Activated CD8-positive, alpha-beta memory T cell treated with anti-CD3 and anti-CD28 coated beads for 1 hour (primary cell): ENCODE measurements at regions not wholly inside any gene's neighbourhood (a gene's known extent, or its start where the extent isn't known, plus 50 kb on each side); places are given as distances from the start of the nearest gene placed in this dataset.

ENCODE experiments used
- DNase-seq, 2 donors: peaks; one replicate each; pipeline ENCODE4 v3.0.0-alpha.2; 2020; ENCODE audit warnings: low read depth in 1 of 2; ENCODE audit errors: extremely low read depth in 1 of 2

GRCh38 chr1:184215274-184215925 is 163.9 kb downstream of the TSEN15 start:
- no peak for DNase-seq

- no peak for DNase-seq
Measured at GRCh38 chr1:184218458-184219075, 167.0 kb downstream of the TSEN15 start.

- DNase-seq = no peak
Measured at GRCh38 chr1:184219414-184219813, 167.4 kb upstream of the C1orf21 start.

- DNase-seq = no peak
Measured at GRCh38 chr1:184219883-184220282, 166.9 kb upstream of the C1orf21 start.

- DNase-seq = no peak
Measured at GRCh38 chr1:184221087-184221486, 165.7 kb upstream of the C1orf21 start.

- DNase-seq = peak in 1 of 2 donors; percentile 20
Measured at GRCh38 chr1:184222652-184223052, 164.2 kb upstream of the C1orf21 start.

- no peak for DNase-seq
Measured at GRCh38 chr1:184223216-184223615, 163.6 kb upstream of the C1orf21 start.

GRCh38 chr1:184225283-184226099 is 161.3 kb upstream of the C1orf21 start:
- DNase-seq = no peak

- no peak for DNase-seq
Measured at GRCh38 chr1:184226100-184226487, 160.7 kb upstream of the C1orf21 start.

- no peak for DNase-seq
Measured at GRCh38 chr1:184228558-184228957, 158.3 kb upstream of the C1orf21 start.

- DNase-seq = no peak
Measured at GRCh38 chr1:184237588-184237987, 149.2 kb upstream of the C1orf21 start.

- no peak for DNase-seq
Measured at GRCh38 chr1:184241446-184241845, 145.4 kb upstream of the C1orf21 start.

- no peak for DNase-seq
Measured at GRCh38 chr1:184242507-184242943, 144.3 kb upstream of the C1orf21 start.

- DNase-seq = no peak
Measured at GRCh38 chr1:184244962-184245361, 141.9 kb upstream of the C1orf21 start.

- no peak for DNase-seq
Measured at GRCh38 chr1:184247671-184248070, 139.2 kb upstream of the C1orf21 start.

- no peak for DNase-seq
Measured at GRCh38 chr1:184253921-184254320, 132.9 kb upstream of the C1orf21 start.

- DNase-seq = no peak
Measured at GRCh38 chr1:184254849-184255248, 132.0 kb upstream of the C1orf21 start.

GRCh38 chr1:184255560-184255959 is 131.3 kb upstream of the C1orf21 start:
- no peak for DNase-seq

- DNase-seq = no peak
Measured at GRCh38 chr1:184257873-184258272, 129.0 kb upstream of the C1orf21 start.

GRCh38 chr1:184258525-184258924 is 128.3 kb upstream of the C1orf21 start:
- no peak for DNase-seq

GRCh38 chr1:184260382-184260781 is 126.4 kb upstream of the C1orf21 start:
- no peak for DNase-seq

- no peak for DNase-seq
Measured at GRCh38 chr1:184262109-184262508, 124.7 kb upstream of the C1orf21 start.
